Lung (tissue), 11 donors: ENCODE measurements at regions not wholly inside any gene's neighbourhood (a gene's known extent, or its start where the extent isn't known, plus 50 kb on each side); places are given as distances from the start of the nearest gene placed in this dataset.

Source experiments
- ATAC-seq: fragments of 200-7000 bp; cut with Tn5 transposase; one replicate; pipeline ENCODE4 v1.9.1; 2020; ENCODE audit warnings: moderate number of reproducible peaks; ENCODE audit not compliant: insufficient read depth, low FRiP score
- DNase-seq, 3 donors: peaks; one replicate each; pipeline ENCODE4 v3.0.0-alpha.2; 2013 to 2017
- H3K27ac ChIP-seq, 2 donors: one replicate each; pipeline ENCODE4 v1.5.1; 2013; ENCODE audit warnings: mild to moderate bottlenecking in 2 of 2, moderate library complexity in 2 of 2, control low read depth in 1 of 2, inconsistent platforms in 1 of 2, low read depth in 1 of 2, low read length in 1 of 2
- H3K27me3 ChIP-seq, 3 donors: one replicate each; pipeline ENCODE4 v1.5.1; 2013; ENCODE audit warnings: low read length in 2 of 3; ENCODE audit not compliant: control insufficient read depth in 3 of 3, insufficient read depth in 3 of 3
- H3K36me3 ChIP-seq, 4 donors: one replicate each; pipeline ENCODE4 v1.5.1; 2013; ENCODE audit warnings: low read length in 4 of 4, mild to moderate bottlenecking in 1 of 4, moderate library complexity in 1 of 4; ENCODE audit not compliant: control insufficient read depth in 4 of 4, insufficient read depth in 4 of 4
- H3K4me1 ChIP-seq, 5 donors: one replicate each; pipeline ENCODE4 v1.5.1; 2013; ENCODE audit warnings: low read length in 5 of 5, mild to moderate bottlenecking in 2 of 5, moderate library complexity in 1 of 5; ENCODE audit not compliant: control insufficient read depth in 5 of 5, insufficient read depth in 5 of 5
- H3K4me3 ChIP-seq: one replicate; pipeline ENCODE4 v1.5.1; 2013; ENCODE audit warnings: mild to moderate bottlenecking, control low read depth, moderate library complexity
- H3K9ac ChIP-seq, 2 donors: one replicate each; pipeline ENCODE4 v1.5.1; 2013; ENCODE audit warnings: low read length in 2 of 2, control low read depth in 1 of 2; ENCODE audit not compliant: insufficient read depth in 1 of 2
- H3K9me3 ChIP-seq, 4 donors: one replicate each; pipeline ENCODE4 v1.5.1; 2013; ENCODE audit warnings: low read length in 3 of 4, mild to moderate bottlenecking in 1 of 4, moderate library complexity in 1 of 4; ENCODE audit not compliant: control insufficient read depth in 4 of 4, insufficient read depth in 3 of 4
- CTCF ChIP-seq: IDR thresholded peaks from 2 replicates; pipeline ENCODE4 v1.5.1; 2012; ENCODE audit warnings: mild to moderate bottlenecking; ENCODE audit errors: control extremely low read depth, extremely low read depth
- WGBS, 2 donors: extraction: QIAGEN DNeasy Blood & Tissue Kit; methylation state at CpG; one replicate each; pipeline ENCODE4 v1.1.7; 2013; 5-methylcytosine and 5-hydroxymethylcytosine counted together
- donor health status: control.
- donor health status: control.
- donor health status: Bipolar disorder and iron deficiency.
- donor health status: healthy.
- donor health status: DM: yes; HTN: yes; CAD: no.

- H3K9me3 ChIP-seq = peaks cover 0 to 3% (median 0%) of the 10 kb centered on the region in 4 donors
- no peaks in the 10 kb centered on the region for H3K4me1 ChIP-seq
- H3K27ac ChIP-seq = no peak overlapping the region
- no peak overlapping the region for H3K4me3 ChIP-seq
- ATAC-seq (no peak), DNase-seq (no peak)
- WGBS, 2 donors = 95% methylated on average over 3 of the region's 3 CpGs
- no peaks in the 10 kb centered on the region for H3K36me3 ChIP-seq
- peaks cover 3 to 16% (median 3%) of the 10 kb centered on the region in 3 donors for H3K27me3 ChIP-seq
- TF ChIP-seq CTCF = no peak
- no peak overlapping the region for H3K9ac ChIP-seq
These were observed 72.8 kb upstream of the RBM19 start for GRCh38 chr12:114038962-114039361.

- 90 to 92% methylated on average over 3 of the region's 3 CpGs for WGBS, 2 donors
- no peak for TF ChIP-seq CTCF
- no peak overlapping the region for H3K27ac ChIP-seq
- H3K36me3 ChIP-seq = no peaks in the 10 kb centered on the region
- ATAC-seq (no peak), DNase-seq (no peak)
- H3K4me3 ChIP-seq = no peak overlapping the region
- no peak overlapping the region for H3K9ac ChIP-seq
- peaks cover 0 to 14% (median 3%) of the 10 kb centered on the region in 3 donors for H3K27me3 ChIP-seq
- H3K9me3 ChIP-seq = peaks cover 0 to 5% (median 0%) of the 10 kb centered on the region in 4 donors
- no peaks in the 10 kb centered on the region for H3K4me1 ChIP-seq
These were observed 66.7 kb upstream of the RBM19 start for GRCh38 chr12:114032801-114033200.

GRCh38 chr12:114030451-114030850, 64.3 kb upstream of the RBM19 start:
- Histone ChIP-seq H3K4me3 (peak overlapping the region; percentile 7), H3K9ac (no peak overlapping the region), H3K4me1 (no peaks in the 10 kb centered on the region), H3K27ac (no peak overlapping the region), H3K36me3 (no peaks in the 10 kb centered on the region), H3K27me3 (peaks cover 0 to 11% (median under 1%) of the 10 kb centered on the region in 3 donors), H3K9me3 (peaks cover 0 to 9% (median 0%) of the 10 kb centered on the region in 4 donors)
- DNase-seq (no peak), ATAC-seq (no peak)
- TF ChIP-seq CTCF = no peak
- 62 to 76% methylated on average over 4 of the region's 4 CpGs for WGBS, 2 donors

- no peak for DNase-seq
- no peak overlapping the region for H3K27ac ChIP-seq
- H3K9ac ChIP-seq = no peak overlapping the region
- H3K36me3 ChIP-seq = no peaks in the 10 kb centered on the region
- no peak for ATAC-seq
- H3K27me3 ChIP-seq = peaks cover 0 to 2% (median 0%) of the 10 kb centered on the region in 3 donors
- peaks cover 0 to 11% (median 0%) of the 10 kb centered on the region in 4 donors for H3K9me3 ChIP-seq
- 86 to 96% methylated on average over 4 of the region's 4 CpGs for WGBS, 2 donors
- TF ChIP-seq CTCF = no peak
- H3K4me3 ChIP-seq = no peak overlapping the region
- H3K4me1 ChIP-seq = no peaks in the 10 kb centered on the region
These were observed 60.7 kb upstream of the RBM19 start for GRCh38 chr12:114026805-114027204.
